Kasumi-1 (cell line): ENCODE measurements at regions not wholly inside any gene's neighbourhood (a gene's known extent, or its start where the extent isn't known, plus 50 kb on each side); places are given as distances from the start of the nearest gene placed in this dataset.
"Not testable (repeated sequence)": the region's sequence is repeated elsewhere in the genome, so short reads cannot be mapped to it uniquely, and the experiment has no call there.

Experiments
- DNase-seq, 2 experiments: peaks; one replicate each; lab custom pipeline; 2025; lab: John Stamatoyannopoulos, UW

DNA sequence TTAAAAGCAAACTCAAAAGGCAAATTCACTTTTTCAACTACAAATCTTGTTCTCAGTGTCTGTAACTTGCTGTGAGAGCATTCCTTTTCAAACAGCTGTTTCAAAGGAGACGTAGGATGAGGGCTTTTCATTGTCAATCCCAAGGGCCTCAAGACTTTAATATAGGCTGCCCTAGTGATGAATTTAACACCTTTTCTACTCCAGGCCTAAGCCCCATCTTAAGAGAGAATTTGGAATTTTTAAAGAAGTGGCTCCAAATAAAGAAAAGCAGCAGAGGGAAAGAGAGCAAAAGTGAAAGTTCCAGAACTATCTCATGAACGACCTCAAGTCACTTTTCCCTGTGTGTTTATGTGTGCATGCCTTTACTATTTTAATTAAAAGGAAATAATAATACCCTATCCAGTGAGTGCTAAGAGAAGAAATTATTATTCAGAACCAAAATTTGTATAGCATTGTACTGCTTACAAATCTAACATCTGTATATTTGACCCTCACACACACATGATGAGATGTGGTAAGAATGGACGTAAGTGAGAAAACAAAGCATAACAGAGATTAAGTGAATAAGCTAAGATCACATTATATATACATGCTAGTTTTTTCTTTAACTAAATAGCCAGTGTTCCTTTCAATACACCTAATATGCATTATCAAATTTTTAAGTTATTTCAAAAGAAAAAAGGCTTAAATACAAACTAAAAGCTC lies 196.4 kb downstream of the VGLL3 start:
- DNase-seq: no peak

DNA sequence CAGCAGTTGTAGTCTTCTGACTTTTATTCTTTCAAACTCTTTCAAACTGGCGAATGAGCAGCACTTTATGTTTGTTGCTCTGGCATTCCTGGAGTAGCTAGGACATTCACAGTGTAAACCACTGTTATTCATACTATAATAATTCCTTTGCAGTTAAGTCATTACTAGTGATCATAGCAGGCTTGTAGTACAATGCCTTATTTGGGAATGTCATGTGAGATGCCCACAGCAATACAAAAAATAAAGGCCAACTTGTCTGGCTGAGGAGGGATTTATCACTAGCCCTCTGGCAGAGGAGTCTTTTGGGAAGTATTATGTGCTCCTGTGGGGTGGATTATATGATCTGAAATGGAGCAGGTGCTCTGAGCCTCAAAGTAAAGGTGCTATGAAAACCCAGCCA lies 197.2 kb downstream of the VGLL3 start:
- DNase-seq: no peak

DNA sequence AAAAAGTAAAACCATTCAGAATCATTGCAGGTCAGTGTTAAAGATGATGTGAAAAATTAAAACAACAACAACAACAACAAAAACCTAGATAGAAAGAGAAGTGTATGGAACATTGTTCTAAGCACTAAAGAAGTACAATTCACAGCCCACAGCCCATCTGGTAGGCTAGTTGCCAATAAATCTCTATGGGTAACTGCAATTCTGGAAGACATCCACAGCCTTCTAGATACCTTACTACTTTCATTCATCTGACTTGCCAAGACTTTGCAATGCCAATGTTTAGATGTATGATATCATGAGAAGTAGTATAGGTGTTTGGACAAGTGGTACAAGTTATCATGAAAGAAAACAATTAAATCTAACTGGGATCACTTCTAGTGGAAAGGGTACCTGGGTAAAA lies 198.6 kb downstream of the VGLL3 start:
- no peak for DNase-seq

DNA sequence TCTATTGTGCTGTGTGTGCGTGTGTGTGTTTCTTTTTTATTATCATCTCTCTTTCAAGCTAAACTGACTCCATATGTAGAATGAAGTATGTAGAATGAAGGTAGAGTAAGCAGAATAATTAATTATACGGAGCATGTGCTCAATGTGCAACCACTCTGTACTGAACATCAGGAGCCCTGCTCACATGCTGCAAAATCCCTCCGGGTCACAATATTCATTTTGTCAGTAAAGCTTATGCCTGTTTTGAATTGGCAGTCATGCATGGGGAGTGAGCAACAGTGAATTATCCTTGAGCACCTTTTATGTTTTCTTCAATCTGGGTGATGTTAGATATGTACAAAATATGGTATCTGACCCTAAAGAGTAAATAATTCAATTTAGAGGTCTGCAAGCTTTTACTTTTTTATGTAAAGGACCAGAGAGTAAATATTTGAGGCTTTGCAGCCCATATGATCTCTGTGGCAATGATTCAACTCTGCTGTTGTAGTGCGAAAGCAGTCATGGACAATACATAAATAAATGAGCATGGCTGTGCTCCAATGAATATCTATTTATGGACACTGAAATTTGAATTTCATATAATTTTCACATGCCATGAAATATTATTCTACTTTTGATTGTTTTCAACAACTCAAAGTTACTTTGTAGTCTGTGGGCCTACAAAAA lies 199.9 kb downstream of the VGLL3 start:
- no peak for DNase-seq

DNA sequence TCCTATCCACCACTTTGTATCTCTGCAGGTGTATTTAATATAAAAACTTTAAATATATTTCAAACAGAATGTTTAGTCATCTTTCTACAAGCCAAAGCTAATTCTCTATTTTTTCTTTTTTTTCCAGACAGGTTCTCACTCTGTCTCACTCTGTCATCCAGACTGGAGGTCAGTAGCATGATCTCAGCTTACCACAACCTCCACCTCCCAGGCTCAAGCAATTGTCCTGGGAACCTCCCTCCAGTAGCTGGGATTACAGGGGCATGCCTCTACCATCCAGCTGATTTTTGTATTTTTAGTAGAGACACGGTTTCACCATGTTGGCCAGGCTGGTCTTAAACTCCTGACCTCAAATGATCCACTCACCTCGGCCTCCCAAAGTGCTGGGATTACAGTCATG lies 202.6 kb downstream of the VGLL3 start:
- no peak for DNase-seq

DNA sequence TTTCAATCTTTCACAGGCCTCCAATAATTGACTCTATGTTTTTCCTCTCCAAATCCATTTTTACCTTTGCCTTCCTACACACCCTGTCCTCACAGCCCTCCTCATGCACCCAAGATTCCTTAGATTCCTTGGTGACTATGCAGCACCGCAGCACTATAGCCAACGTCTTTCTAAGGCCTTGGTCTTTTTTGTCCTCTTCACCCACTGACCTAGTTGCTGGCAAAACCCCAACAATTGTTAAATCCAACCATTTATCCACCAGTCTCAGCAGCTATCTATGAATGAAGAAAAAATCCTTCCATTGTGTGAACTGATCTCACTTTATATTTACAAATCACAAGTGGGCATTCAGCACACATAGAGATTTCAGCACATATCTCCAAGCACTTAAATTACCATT lies 203.9 kb downstream of the VGLL3 start:
- DNase-seq: no peak

DNA sequence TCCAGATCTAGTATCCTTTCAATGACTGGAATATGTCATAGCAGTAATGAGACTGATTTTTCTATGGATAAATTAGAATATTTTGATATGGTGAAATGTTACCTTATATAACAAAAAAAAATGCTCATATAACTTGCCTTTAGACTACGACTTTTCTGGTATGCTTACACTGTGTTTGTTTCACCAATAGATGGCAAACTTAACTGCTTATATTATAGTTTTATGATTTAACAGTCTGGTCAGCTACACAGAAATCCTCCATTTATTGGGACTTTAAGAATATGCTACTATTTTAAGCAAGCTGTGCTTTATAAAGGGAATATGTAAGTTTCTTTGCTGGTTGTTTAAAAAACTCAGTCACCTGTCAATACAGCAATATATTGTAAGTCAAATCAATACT lies 205.6 kb downstream of the VGLL3 start:
- DNase-seq: peak in 1 of 2 experiments; percentile 11

- DNase-seq: no peak
Observed at GRCh38 chr3:86782866-86783265, 208.1 kb downstream of the VGLL3 start.

DNA sequence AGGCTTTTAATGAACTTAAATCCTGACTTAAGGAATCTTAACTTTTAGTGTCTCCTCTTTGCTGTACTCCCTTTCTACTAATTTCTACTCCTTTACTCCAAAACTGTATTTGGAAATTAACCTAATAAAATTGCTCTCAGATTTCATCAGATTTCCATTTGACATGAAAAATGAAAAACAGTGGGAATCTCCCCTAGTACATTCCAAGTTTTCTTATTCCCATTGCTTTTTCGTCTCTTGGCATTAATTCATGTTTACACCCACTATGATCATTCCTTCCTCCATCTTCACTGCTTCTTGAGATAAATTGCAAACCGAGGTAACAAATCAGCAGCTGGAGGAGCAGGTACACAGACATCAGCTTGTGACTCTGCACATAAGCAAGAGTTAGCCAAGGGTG lies 208.7 kb downstream of the VGLL3 start:
- no peak for DNase-seq

DNA sequence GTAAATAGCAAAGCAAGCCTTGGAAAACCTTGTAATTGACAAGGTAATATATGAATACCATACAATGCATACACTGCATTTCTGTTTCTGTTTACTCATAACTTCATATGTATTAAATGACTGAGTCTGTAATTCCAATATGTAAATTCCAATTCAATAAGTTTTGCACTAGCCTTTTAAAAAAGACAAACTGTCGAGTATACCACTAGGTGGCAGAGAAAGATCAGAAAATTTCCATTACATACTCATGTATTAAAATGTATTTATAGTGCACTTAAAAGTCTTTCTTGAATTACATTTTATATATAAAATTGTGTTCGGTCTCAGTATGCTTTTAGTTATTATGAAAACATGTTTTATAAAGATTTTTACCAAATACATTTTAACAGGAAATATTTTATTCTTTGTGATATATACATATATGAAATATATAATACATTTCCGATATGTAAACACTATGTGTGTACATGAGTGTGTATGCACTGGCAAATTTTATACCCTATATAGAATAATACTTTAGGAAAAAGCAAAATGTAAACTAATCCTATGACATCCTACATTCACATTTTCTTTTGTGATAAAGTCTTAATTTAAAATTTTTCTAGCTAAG lies 216.8 kb downstream of the VGLL3 start:
- peak; percentile 65 to 74 for DNase-seq

DNA sequence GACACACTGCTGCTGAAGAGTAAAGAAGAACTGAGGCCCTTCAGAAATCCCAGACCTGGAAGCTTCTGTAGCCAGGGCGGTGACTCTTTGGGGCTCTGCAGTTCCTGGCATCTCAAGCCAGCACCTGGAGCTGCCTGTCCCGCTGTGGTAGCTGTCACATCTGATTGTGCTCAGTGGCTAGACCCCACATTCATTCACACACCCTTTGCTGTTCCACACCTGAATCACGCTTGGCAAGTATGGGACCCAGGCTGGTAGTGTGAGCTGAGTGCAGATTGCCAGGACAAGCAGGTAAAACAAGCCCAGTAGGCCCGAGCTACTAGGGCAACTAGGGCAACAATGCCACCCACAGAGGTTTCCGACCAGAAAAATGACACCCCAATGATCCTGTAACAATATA lies 218.2 kb downstream of the VGLL3 start:
- no peak for DNase-seq

DNA sequence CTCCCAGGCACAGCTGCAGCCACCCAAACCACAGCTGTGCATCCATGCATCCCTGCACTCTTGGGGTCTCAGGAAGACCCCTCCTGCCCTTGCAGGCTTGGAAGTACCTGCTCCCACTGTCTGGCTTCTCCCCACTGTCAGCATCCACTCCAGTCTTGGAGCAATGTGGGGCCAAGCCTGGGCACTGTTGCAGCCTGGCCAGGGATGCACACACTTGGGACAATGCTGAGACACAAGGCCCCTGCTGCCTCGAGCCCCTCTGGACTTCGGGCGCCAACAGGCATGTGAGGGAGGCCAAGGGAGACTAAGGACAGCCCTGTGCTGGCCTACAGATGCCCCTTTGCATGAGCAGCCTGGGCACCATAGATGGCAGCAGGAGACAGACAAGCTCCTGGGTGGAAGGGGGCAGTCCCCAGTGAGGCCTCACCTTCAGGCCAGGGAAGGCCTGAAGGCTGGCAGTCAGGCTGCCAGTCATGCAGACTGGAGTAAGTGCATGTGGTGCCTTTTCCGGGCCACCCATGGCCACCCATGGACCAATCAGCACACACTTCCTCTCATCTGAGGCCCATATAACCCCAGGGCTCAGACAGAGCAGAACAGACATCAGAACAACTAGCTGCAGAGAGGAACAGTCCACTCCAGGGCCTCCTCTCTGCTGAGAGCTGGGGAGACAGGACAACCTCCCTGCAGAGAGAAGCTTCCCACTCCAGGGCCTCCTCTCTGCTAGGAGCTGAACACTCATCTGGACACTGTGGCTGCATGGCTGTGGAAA lies 219.0 kb downstream of the VGLL3 start:
- DNase-seq: no peak

- no peak for DNase-seq
Observed at GRCh38 chr3:86766331-86766730, 224.6 kb downstream of the VGLL3 start.

DNA sequence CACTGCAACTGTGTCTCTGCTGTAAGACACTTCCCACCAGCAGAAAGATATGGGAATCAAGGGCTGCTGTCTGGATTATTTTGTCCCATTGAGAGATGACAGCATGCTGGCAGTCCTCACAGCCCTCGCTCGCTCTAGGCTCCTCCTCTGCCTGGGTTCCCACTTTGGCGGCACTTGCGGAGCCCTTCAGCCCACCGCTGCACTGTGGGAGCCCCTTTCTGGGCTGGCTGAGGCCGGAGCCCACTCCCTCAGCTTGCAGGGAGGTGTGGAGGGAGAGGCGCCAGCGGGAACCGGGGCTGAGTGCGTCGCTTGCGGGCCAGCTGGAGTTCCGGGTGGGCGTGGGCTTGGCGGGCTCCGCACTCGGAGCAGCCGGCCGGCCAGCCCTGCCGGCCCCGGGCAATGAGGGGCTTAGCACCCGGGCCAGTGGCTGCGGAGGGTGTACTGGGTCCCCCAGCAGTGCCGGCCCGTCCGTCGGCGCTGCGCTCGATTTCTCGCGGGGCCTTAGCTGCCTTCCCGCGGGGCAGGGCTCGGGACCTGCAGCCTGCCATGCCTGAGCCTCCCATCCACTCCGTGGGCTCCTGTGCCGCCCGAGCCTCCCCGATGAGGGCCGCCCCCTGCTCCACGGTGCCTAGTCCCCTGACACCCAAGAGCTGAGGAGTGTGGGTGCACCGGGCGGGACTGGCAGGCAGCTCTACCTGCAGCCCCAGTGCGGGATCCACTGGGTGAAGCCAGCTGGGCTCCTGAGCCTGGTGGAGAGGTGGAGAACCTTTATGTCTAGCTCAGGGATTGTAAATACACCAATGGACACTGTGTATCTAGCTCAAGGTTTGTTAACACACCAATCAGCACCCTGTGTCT lies 233.4 kb downstream of the VGLL3 start:
- not testable (repeated sequence) for DNase-seq

DNA sequence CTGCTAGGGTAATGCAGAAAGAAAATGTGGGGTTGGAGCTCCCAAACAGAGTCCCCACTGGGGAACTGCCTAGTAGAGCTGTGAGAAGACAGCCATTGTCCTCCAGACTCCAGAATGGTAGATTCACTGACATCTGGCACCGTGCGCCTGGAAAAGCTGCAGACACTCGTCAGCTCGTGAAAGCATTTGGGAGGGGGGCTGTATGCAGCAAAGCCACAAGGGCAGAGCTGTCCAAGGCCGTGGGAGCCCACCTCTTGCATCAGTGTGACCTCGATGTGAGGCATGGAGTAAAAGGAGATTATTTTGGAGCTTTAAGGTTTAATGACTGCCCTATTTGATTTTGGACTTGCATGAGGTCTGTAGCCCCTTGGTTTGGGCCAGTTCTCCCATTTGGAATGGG lies 242.9 kb downstream of the VGLL3 start:
- DNase-seq: no peak

GRCh38 chr3:86744051-86744450 lies 246.9 kb downstream of the VGLL3 start:
- no peak for DNase-seq

DNA sequence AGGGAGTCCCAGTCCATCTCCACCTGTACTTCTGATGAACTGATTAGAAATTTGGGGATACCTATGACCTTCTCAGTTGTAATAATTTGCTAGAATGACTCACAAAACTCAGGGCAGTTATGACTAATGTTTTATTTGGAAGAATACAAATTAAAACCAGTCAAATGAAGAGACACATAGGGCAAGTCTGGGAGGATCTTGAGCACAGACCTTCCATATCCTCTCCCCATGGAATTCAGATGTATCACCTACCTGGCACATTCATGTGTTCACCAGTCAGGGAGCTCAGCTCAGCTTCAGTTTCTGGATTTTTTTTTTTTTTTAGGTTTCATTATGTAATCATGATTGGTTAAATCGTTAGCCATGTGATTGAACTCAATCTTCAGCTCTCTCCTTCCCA lies 247.7 kb downstream of the VGLL3 start:
- DNase-seq: no peak

GRCh38 chr3:86740751-86741150 lies 250.2 kb downstream of the VGLL3 start:
- no peak for DNase-seq

DNA sequence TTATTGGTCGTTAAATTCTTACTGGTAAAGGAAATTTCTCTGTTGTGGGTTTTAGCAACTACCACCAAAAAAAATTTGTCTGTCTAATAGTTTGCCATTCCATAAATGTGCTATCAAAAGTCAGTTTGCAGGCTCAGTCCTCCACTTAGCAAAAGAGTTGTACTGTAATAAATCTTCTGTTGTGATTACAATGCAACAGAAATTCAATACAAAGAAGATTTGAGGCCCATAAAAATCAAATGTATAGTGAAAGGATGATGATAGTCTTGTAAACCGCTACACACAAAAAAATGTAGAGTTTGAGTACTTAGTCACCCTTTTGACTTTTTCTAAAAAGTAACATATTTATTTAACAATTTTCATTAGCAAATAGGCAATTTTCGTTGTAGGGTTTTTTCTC lies 251.7 kb downstream of the VGLL3 start:
- DNase-seq: no peak

- DNase-seq: no peak
Observed at GRCh38 chr3:86738684-86739083, 252.3 kb downstream of the VGLL3 start.

- DNase-seq: no peak
Observed at GRCh38 chr3:86737517-86737916, 253.4 kb downstream of the VGLL3 start.

DNA sequence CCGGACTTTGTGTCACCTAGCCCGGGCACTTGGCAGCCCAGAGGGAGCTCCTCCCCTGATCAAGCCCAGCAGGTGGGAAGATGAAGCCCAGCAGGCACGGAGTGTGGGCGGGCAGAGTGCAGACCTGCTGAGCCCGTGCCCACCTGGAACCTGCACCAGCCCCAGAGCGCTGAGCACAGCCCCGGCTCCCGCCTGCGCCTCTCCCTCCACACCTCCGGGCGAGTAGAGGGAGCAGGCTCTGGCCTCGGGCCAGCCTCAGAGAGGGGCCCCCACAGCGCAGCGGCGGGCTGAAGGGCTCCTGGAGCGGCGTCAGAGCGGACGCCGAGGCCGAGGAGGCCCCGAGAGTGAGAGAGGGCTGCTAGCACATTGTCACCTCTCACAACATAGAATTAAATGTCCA lies 257.7 kb downstream of the VGLL3 start:
- DNase-seq: no peak
